Skeletal muscle tissue (tissue), 3 donors: ENCODE measurements at regions not wholly inside any gene's neighbourhood (a gene's known extent, or its start where the extent isn't known, plus 50 kb on each side); places are given as distances from the start of the nearest gene placed in this dataset.

Experiments used
- H3K27ac ChIP-seq: one replicate; pipeline ENCODE4 v1.7.0; 2013; ENCODE audit warnings: mild to moderate bottlenecking, low read depth, low read length, inconsistent platforms
- H3K27me3 ChIP-seq, 3 donors: one replicate each; pipeline ENCODE4 v1.7.0; 2013; ENCODE audit warnings: low read length in 3 of 3; ENCODE audit not compliant: control insufficient read depth in 3 of 3, insufficient read depth in 3 of 3
- H3K36me3 ChIP-seq, 3 donors: one replicate each; pipeline ENCODE4 v1.7.0; 2013; ENCODE audit warnings: low read length in 3 of 3; ENCODE audit not compliant: control insufficient read depth in 3 of 3, insufficient read depth in 3 of 3
- H3K4me1 ChIP-seq, 3 donors: one replicate each; pipeline ENCODE4 v1.7.0; 2013; ENCODE audit warnings: low read length in 3 of 3, mild to moderate bottlenecking in 3 of 3; ENCODE audit not compliant: control insufficient read depth in 3 of 3, insufficient read depth in 3 of 3
- H3K4me3 ChIP-seq, 3 donors: one replicate each; pipeline ENCODE4 v1.7.0; 2013; ENCODE audit warnings: low read length in 3 of 3
- H3K9ac ChIP-seq, 3 donors: one replicate each; pipeline ENCODE4 v1.7.0; 2013; ENCODE audit warnings: low read length in 3 of 3, mild to moderate bottlenecking in 3 of 3, moderate library complexity in 2 of 3, low read depth in 1 of 3
- H3K9me3 ChIP-seq, 3 donors: one replicate each; pipeline ENCODE4 v1.7.0; 2013; ENCODE audit warnings: low read length in 3 of 3; ENCODE audit not compliant: control insufficient read depth in 3 of 3
- donor health status: Osteomylitis.

DNA sequence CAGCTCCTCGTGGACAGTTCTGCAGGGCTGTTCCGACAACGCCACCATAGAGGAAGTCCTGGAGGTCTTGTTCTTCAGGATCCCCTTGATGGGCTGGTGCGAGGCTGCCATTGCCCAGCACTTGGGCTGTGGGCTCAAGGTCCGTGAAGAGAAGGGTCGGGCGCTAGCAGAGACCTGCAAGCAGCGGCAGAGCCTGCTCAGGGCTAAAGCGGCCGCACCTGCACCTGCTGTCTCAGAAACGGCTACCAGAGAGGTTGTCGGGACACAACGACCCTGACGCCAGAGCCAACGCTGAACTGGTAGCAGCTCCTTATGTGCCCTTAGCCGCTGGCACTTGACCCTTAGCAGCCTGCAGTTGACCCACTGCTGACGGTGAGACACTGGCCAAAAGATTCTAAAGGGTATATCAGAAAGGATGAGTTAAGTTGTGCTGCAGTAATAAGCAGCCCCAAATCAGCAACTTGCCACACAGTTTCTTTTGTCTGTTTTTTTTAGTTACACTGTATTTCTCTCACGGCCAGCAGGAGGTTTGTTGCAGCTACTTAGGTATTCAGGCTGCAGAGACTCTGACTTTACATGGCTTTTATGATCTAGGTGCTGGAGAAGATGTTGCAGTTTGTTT, 55.5 kb upstream of the ST6GAL2 start:
- Histone ChIP-seq H3K9ac (no peak overlapping the region), H3K27ac (no peak overlapping the region), H3K27me3 (no peaks in the 10 kb centered on the region), H3K4me1 (no peaks in the 10 kb centered on the region), H3K36me3 (no peaks in the 10 kb centered on the region), H3K4me3 (no peak overlapping the region), H3K9me3 (no peaks in the 10 kb centered on the region)

DNA sequence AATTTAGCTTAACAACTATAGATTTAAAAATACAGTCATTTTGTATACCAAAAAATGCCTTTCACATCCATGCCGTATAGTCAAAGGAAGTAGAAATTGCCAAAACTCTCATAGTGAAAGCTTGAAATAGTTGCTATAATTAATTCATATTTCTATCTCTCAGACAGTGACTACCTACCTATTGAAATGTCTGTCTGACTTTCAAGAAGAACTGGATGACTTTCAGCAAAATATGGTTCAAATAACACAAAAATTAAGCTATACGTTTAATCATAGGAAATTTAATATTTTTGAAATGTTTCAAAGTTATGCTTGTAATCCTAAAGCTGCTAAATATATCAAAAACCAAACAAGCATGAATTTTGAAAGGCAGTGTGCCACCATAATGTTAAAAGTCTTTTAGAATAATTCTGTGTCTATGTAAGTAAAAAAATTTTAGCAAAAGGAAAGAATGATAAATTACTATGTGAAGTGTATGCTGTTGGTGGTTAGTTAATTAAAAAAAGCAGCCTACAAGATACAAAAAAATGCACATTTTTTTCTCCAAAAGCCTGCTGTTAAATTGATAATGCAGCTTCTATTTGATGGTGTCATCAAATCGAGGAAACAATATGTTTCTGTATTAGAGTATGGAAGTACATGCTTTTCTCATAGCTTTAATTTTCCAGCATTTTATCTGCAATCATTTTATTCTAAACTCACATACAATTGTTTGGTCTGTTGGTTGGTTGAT, 57.7 kb upstream of the ST6GAL2 start:
- Histone ChIP-seq H3K9ac (no peak overlapping the region), H3K27me3 (no peaks in the 10 kb centered on the region), H3K36me3 (no peaks in the 10 kb centered on the region), H3K27ac (no peak overlapping the region), H3K9me3 (no peaks in the 10 kb centered on the region), H3K4me1 (no peaks in the 10 kb centered on the region), H3K4me3 (no peak overlapping the region)

DNA sequence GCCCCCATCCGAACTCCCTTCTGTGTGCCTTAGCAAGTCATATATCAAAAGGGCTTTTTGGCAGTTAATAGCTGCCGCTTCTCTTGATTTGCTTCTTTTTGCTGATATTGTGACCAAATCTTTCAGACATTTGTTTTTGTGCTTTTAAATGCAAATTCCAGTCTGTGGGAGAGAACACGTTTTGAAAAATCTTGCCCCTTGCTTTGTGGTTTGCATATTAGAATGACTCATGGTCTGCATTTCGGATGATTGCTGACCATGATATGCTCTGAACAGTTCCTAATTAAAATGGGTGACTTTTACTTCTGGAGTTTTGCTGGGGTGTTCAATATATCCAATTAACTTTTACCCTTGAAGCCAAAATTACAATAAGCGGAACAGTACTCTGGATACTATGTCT, 58.2 kb upstream of the ST6GAL2 start:
- Histone ChIP-seq H3K9me3 (no peaks in the 10 kb centered on the region), H3K36me3 (no peaks in the 10 kb centered on the region), H3K9ac (no peak overlapping the region), H3K4me1 (no peaks in the 10 kb centered on the region), H3K4me3 (no peak overlapping the region), H3K27me3 (no peaks in the 10 kb centered on the region), H3K27ac (no peak overlapping the region)

DNA sequence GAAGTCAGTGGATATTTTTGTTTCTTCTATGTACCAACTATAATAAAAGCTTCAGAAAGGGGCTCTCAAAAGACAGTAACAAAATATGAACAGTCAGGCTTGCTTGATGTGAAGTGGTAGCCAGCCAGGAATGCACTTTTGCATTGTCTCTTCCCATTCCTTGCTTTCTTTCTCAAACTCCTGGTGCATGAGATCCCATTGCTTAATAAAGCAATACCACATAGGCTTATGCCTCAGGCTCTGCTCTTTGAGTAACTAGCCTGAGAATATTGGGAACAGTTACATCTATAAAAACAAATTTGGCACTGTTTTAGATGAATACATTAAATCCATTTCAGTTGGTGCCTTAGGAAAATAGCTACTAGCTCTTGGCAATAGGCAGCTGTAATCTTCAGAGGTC, 62.6 kb upstream of the ST6GAL2 start:
- no peak overlapping the region for H3K27ac ChIP-seq
- no peak overlapping the region for H3K9ac ChIP-seq
- H3K4me3 ChIP-seq = no peak overlapping the region
- no peaks in the 10 kb centered on the region for H3K9me3 ChIP-seq
- H3K4me1 ChIP-seq = no peaks in the 10 kb centered on the region
- no peaks in the 10 kb centered on the region for H3K27me3 ChIP-seq
- H3K36me3 ChIP-seq = no peaks in the 10 kb centered on the region

DNA sequence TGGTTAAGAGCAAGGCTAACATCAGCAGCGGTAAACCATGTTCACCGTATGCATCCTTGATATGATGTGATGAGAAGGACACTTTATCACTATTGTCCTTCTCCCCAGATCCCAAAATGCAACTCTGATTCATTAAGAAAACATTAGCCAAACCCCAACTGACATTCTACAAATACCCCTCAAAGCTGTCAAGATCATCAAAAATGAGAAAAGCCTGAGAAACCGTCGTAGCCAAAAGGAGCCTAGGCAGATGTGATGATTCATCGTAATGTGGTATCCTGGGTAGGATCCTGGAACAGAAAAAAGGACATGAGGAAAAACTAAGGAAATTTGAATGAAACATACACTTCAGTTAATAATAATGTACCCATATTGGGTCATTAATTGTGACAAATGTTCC, 67.3 kb upstream of the ST6GAL2 start:
- Histone ChIP-seq H3K27me3 (peaks cover 0 to 2% (median 0%) of the 10 kb centered on the region in 3 donors), H3K36me3 (no peaks in the 10 kb centered on the region), H3K9me3 (no peaks in the 10 kb centered on the region), H3K9ac (no peak overlapping the region), H3K4me3 (no peak overlapping the region), H3K27ac (no peak overlapping the region), H3K4me1 (no peaks in the 10 kb centered on the region)

DNA sequence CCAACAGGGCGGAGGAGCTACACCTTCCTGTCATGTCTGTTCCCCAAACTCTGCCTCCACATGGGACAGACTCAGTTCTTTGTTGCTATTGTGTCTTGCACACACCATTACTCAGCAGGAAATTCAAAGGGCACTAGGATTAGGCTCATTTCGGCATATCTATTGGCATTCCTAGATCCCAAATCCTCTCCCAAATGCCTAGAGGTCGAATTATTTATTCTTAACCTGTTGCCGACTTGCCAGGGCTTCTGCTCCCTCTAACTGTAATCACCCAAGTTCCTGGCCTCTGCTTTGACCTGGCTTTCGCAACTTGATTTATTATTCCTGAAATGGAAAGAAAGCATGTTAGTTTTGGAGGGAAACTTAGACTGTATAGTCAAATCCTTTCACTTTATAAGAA, 67.8 kb upstream of the ST6GAL2 start:
- no peak overlapping the region for H3K9ac ChIP-seq
- H3K27ac ChIP-seq = no peak overlapping the region
- no peaks in the 10 kb centered on the region for H3K36me3 ChIP-seq
- H3K27me3 ChIP-seq = peaks cover 0 to 2% (median 0%) of the 10 kb centered on the region in 3 donors
- H3K4me1 ChIP-seq = no peaks in the 10 kb centered on the region
- no peaks in the 10 kb centered on the region for H3K9me3 ChIP-seq
- H3K4me3 ChIP-seq = no peak overlapping the region

DNA sequence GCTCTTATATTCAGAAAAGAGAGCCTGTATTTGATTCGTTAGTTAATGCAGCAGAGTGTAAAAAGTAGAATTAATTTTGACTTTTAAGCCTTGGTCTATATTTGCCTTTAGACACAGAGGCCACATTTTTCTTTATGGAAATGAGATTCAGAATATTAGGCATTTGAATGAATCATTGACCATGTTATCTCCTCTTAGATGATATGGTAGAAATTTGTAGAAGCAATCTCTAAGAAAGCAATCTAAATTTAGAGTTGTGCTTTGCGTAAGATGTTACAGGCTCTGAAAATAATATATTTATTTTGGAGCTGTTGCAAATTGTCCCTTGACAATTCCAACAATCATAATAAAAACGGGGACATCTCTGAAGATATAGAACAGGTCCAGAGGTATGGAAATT, 68.3 kb upstream of the ST6GAL2 start:
- Histone ChIP-seq H3K36me3 (no peaks in the 10 kb centered on the region), H3K4me3 (no peak overlapping the region), H3K27ac (no peak overlapping the region), H3K27me3 (peaks cover 0 to 2% (median 0%) of the 10 kb centered on the region in 3 donors), H3K9ac (no peak overlapping the region), H3K9me3 (no peaks in the 10 kb centered on the region), H3K4me1 (no peaks in the 10 kb centered on the region)

DNA sequence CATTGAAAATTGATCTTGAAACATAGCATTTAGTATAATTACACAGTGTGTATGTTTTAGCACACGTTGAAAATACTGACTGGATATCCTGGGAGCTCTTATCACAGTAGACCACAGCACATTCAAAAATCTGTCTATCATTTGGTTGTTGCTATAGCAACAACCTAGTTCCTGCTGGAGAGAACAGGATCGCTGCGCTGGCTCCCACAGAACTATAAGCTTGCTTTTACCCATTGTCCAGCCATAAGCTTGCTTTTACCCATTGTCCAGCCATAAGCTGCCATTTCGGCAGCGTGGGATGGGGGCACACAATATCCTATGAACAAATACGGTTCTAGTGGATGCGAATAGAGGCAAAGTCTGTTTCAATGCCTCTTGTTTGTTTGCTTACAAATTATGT, 70.4 kb upstream of the ST6GAL2 start:
- H3K36me3 ChIP-seq = no peaks in the 10 kb centered on the region
- H3K9me3 ChIP-seq = no peaks in the 10 kb centered on the region
- H3K27me3 ChIP-seq = peaks cover 0 to 2% (median 0%) of the 10 kb centered on the region in 3 donors
- no peak overlapping the region for H3K9ac ChIP-seq
- H3K27ac ChIP-seq = no peak overlapping the region
- H3K4me1 ChIP-seq = no peaks in the 10 kb centered on the region
- no peak overlapping the region for H3K4me3 ChIP-seq

DNA sequence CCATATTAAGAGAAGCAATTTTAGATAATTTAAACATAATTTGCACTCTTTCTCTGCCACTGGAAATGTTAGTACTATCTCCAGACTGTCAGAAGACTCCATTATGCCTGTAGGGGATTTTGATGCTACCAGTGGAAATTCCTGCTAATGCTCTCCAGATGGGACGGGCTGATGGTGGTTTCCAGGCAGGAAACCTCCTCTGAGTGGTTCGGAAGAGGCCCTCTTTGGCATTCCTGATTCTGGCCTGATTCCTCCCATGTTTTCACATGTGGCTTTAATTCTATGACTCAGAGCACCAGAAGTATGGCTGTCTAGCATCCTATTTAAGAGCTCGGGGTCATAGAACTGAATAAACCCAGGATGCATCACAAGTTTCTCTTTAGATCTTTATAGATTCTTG, 70.9 kb upstream of the ST6GAL2 start:
- H3K27me3 ChIP-seq = peaks cover 0 to 2% (median 0%) of the 10 kb centered on the region in 3 donors
- no peak overlapping the region for H3K4me3 ChIP-seq
- H3K27ac ChIP-seq = no peak overlapping the region
- H3K9ac ChIP-seq = no peak overlapping the region
- H3K36me3 ChIP-seq = no peaks in the 10 kb centered on the region
- H3K9me3 ChIP-seq = no peaks in the 10 kb centered on the region
- H3K4me1 ChIP-seq = no peaks in the 10 kb centered on the region

DNA sequence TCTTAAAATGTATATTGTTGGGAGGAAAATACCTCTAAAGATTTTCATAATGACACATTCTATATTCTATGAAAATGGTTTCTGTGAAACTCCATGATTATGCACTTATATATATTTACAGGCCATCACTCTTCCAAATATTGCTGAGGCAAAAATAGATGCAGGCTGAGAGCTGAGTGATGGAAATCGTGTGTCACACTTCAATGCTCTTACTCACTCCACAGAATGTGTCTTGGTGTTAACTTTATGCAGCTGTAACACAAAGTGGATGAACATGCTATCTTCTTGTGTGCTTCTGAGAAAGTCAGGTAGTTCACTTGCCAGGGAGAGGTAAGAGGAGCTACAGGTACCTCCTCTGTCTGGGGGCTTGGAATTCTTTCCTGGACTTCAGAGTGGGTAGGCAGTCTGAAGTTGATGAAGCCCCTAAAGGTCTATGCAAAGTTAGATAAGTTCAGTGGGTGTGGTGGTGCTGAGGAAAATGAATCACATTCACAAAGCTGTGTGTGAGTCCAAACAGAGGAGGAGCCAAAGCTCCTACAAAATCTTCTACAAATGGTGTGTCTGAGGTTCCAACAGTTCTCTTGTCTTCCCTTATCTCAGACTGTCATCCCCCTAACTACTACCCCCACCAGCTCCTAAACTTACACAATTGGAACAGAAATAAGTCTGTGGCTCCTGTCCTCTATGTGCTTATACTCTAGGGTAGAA, 74.2 kb upstream of the ST6GAL2 start:
- Histone ChIP-seq H3K36me3 (no peaks in the 10 kb centered on the region), H3K4me3 (no peak overlapping the region), H3K9ac (no peak overlapping the region), H3K27ac (no peak overlapping the region), H3K27me3 (peaks cover 0 to 2% (median 0%) of the 10 kb centered on the region in 3 donors), H3K4me1 (no peaks in the 10 kb centered on the region), H3K9me3 (no peaks in the 10 kb centered on the region)
